Endodermal cell (in vitro differentiated cells): ENCODE measurements at regions not wholly inside any gene's neighbourhood (a gene's known extent, or its start where the extent isn't known, plus 50 kb on each side); places are given as distances from the start of the nearest gene placed in this dataset.

Experiments used
- DNase-seq: peaks from one replicate; pipeline ENCODE4 v3.0.0-alpha.2; 2017
- H3K27ac ChIP-seq: 2 replicates; pipeline ENCODE4 v1.5.1; 2013; ENCODE audit warnings: mild to moderate bottlenecking, low read depth, low read length, moderate library complexity
- H3K27me3 ChIP-seq: 2 replicates; pipeline ENCODE4 v1.6.1; 2013; ENCODE audit warnings: mild to moderate bottlenecking, low read length, moderate library complexity; ENCODE audit not compliant: insufficient read depth, control insufficient read depth, poor library complexity, severe bottlenecking
- H3K36me3 ChIP-seq: 2 replicates; pipeline ENCODE4 v1.7.0; 2013; ENCODE audit warnings: mild to moderate bottlenecking, low read length, moderate library complexity; ENCODE audit not compliant: control insufficient read depth, insufficient read depth
- H3K4me1 ChIP-seq: one replicate; pipeline ENCODE4 v1.7.0; 2013; ENCODE audit warnings: low read length; ENCODE audit not compliant: control insufficient read depth, insufficient read depth
- H3K4me3 ChIP-seq: 2 replicates; pipeline ENCODE4 v1.5.1; 2013; ENCODE audit warnings: mild to moderate bottlenecking, low read length, moderate library complexity
- H3K9ac ChIP-seq: 2 replicates; pipeline ENCODE4 v1.6.1; 2013; ENCODE audit warnings: mild to moderate bottlenecking, low read length, moderate library complexity; ENCODE audit not compliant: poor library complexity, severe bottlenecking; ENCODE audit errors: extremely low read depth
- H3K9me3 ChIP-seq: 2 replicates; pipeline ENCODE4 v1.6.1; 2013; ENCODE audit warnings: mild to moderate bottlenecking, low read length, moderate library complexity; ENCODE audit not compliant: control insufficient read depth
- H3K27ac Mint-ChIP-seq: 2 replicates; pipeline ENCODE4 v1.8.0; 2020; ENCODE audit warnings: mixed read lengths
- H3K27me3 Mint-ChIP-seq: 2 replicates; pipeline ENCODE4 v1.8.0; 2021; ENCODE audit warnings: mild to moderate bottlenecking, mixed read lengths; ENCODE audit not compliant: insufficient read depth
- H3K36me3 Mint-ChIP-seq: 2 replicates; pipeline ENCODE4 v1.8.0; 2020; ENCODE audit warnings: low read depth, mixed read lengths
- H3K4me1 Mint-ChIP-seq: 2 replicates; pipeline ENCODE4 v1.8.0; 2020; ENCODE audit warnings: mixed read lengths
- H3K4me3 Mint-ChIP-seq: 2 replicates; pipeline ENCODE4 v1.8.0; 2020; ENCODE audit warnings: mild to moderate bottlenecking, moderate library complexity, mixed read lengths
- H3K9me3 Mint-ChIP-seq: 2 replicates; pipeline ENCODE4 v1.8.0; 2020; ENCODE audit warnings: mild to moderate bottlenecking, mixed read lengths
- WGBS, 2 experiments: methylation state at CpG; one replicate each; pipeline versions ENCODE4 v1.1.5 to v1.1.7; 2013; ENCODE audit warnings: missing lambda C conversion rate in 2 of 2, mixed read lengths in 1 of 2; ENCODE audit not compliant: insufficient coverage in 1 of 2, insufficient read length in 1 of 2; 5-methylcytosine and 5-hydroxymethylcytosine counted together
- TF ChIP-seq, protein P1 (sequence below): fragments of 200-600 bp; sonication (generic); conservative IDR thresholded peaks from 2 replicates; pipeline ENCODE4 v1.5.0; 2021; ENCODE audit warnings: antibody characterized with exemption, mild to moderate bottlenecking

DNA sequence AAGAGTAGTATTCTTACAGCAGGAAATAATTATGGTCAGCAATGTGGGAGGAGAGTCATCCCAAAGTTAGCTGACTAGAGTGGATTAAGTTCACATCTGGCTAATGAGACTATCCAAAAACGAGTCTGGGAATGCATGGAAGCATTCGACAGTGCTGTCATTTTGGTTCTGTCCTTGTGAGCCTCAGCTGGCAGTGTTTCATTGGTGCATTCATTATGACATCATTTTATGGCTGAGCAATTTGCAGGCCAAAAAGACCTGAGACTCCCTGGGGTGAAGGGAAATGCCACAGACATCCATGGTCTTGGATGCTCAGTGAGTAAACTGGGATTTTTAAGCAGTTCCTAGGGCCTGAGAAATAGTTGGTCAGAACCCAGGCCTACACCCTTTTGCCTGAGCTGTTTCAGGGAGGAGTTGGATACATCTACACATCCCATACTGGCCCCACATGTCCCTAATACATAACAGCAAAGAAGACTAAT, 196.4 kb upstream of the CCN2 start:
- Mint-ChIP-seq H3K27ac (no peak overlapping the region), H3K9me3 (no peaks in the 10 kb centered on the region), H3K36me3 (no peaks in the 10 kb centered on the region), H3K4me1 (peaks cover 2% of the 10 kb centered on the region), H3K27me3 (no peaks in the 10 kb centered on the region), H3K4me3 (no peak overlapping the region)
- WGBS, 2 experiments, result 74 to 89% methylated on average over 2 of the region's 2 CpGs
- Histone ChIP-seq H3K27ac (no peak overlapping the region), H3K4me1 (no peaks in the 10 kb centered on the region), H3K9ac (no peak overlapping the region), H3K4me3 (no peak overlapping the region), H3K27me3 (no peaks in the 10 kb centered on the region), H3K36me3 (no peaks in the 10 kb centered on the region), H3K9me3 (no peaks in the 10 kb centered on the region)
- DNase-seq, result peak; percentile 57
- TF ChIP-seq, protein P1, sequence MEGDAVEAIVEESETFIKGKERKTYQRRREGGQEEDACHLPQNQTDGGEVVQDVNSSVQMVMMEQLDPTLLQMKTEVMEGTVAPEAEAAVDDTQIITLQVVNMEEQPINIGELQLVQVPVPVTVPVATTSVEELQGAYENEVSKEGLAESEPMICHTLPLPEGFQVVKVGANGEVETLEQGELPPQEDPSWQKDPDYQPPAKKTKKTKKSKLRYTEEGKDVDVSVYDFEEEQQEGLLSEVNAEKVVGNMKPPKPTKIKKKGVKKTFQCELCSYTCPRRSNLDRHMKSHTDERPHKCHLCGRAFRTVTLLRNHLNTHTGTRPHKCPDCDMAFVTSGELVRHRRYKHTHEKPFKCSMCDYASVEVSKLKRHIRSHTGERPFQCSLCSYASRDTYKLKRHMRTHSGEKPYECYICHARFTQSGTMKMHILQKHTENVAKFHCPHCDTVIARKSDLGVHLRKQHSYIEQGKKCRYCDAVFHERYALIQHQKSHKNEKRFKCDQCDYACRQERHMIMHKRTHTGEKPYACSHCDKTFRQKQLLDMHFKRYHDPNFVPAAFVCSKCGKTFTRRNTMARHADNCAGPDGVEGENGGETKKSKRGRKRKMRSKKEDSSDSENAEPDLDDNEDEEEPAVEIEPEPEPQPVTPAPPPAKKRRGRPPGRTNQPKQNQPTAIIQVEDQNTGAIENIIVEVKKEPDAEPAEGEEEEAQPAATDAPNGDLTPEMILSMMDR, result no peak

DNA sequence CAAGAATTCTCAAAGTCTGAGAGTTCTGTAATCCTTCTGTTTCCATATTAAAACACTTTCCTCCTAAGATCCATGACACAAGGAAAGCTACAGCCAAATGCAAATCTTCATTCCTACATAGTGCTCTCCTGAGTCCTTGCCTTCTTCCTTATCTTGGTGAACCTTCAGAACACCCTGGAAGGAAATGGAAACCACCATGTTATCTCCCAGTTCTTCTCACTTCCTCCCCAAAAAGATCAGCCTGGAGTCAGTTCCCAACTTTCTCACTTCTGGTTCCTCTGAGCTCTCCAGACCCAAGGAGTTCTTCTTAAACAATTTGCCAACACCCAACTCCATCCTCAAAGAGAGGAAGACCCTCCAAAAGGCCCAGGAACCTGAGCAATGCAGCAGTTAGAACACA, 193.3 kb upstream of the CCN2 start:
- Mint-ChIP-seq H3K36me3 (no peaks in the 10 kb centered on the region), H3K4me1 (peaks cover 2% of the 10 kb centered on the region), H3K27ac (no peak overlapping the region), H3K27me3 (no peaks in the 10 kb centered on the region), H3K9me3 (no peaks in the 10 kb centered on the region), H3K4me3 (no peak overlapping the region)
- H3K36me3 ChIP-seq, result no peaks in the 10 kb centered on the region
- H3K9me3 ChIP-seq, result no peaks in the 10 kb centered on the region
- no peaks in the 10 kb centered on the region for H3K4me1 ChIP-seq
- no peak for DNase-seq
- no peak overlapping the region for H3K27ac ChIP-seq
- no peak overlapping the region for H3K9ac ChIP-seq
- H3K4me3 ChIP-seq, result no peak overlapping the region
- TF ChIP-seq, protein P1, result no peak
- H3K27me3 ChIP-seq, result no peaks in the 10 kb centered on the region

DNA sequence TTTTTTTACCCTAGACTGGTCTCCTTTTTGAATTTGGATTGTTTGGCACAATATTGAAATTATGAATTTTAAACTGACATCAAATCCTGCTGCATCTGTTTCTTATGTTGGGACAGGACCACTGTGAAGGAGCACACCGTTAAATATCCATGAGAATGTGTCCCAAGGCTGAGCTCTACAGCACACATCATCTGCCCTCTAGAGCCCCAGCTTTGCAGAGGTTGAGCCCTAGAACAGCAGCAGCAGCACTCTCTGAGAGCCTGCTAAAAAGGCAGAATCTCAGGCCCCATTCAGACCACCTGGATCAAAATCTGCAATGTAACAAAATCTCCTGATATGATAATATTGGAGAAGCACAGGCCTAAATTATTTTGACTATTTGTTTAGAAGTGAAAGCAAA, 192.1 kb upstream of the CCN2 start:
- Histone ChIP-seq H3K9me3 (no peaks in the 10 kb centered on the region), H3K9ac (no peak overlapping the region), H3K27me3 (no peaks in the 10 kb centered on the region), H3K36me3 (no peaks in the 10 kb centered on the region), H3K27ac (no peak overlapping the region), H3K4me1 (no peaks in the 10 kb centered on the region), H3K4me3 (no peak overlapping the region)
- Mint-ChIP-seq H3K9me3 (no peaks in the 10 kb centered on the region), H3K27ac (no peak overlapping the region), H3K4me1 (peaks cover 2% of the 10 kb centered on the region), H3K36me3 (no peaks in the 10 kb centered on the region), H3K27me3 (peaks cover 5% of the 10 kb centered on the region), H3K4me3 (no peak overlapping the region)
- peak; percentile 47 for DNase-seq
- 64 to 74% methylated on average over 1 of the region's 1 CpG for WGBS, 2 experiments
- TF ChIP-seq, protein P1, result no peak
